ENCODE measurements at regions not wholly inside any gene's neighbourhood (a gene's known extent, or its start where the extent isn't known, plus 50 kb on each side); places are given as distances from the start of the nearest gene placed in this dataset.

DNA sequence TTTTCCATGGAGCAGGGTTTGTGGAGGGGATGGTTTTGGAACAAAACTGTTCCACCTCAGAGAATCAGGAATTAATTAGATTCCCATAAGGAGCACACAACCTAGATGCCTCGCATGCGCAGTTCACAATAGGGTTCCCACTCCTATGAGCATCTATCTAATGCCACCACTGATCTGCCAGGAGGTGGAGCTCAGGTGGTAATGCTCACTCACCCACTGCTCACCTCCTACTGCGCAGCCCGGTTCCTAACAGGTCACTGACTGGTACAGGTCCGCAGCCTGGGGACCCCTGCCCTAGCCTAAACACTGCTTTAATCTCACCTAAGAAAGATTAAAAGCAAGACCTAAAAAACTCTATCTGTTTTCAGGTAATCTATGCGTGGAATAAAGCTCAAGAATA is 553.0 kb downstream of the JRKL start:
- no peak for TF ChIP-seq POLR2A (IDR thresholded peaks at IDR 0.05; ENCODE audit: low read depth, low read length)
- DNase-seq (ENCODE audit: insufficient read length, low spot score) (no peak), FAIRE-seq (no peak)

DNA sequence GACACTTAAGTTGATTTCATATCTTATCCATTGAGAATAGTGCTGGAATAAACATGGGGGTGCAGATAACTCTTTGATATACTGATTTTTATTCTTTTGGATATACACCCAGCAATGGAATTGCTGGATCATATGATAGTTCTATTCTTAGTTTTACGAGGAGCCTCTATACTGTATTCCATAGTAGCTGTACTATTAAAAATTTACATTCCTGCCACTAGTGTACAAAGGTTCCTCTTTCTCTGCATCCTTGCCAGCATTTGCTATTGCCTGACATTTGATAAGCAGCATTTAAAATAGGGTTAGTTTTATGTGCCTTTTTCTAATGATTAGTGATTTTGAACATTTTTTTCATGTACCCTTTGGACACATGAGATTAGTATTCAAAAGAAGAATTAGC is 554.2 kb downstream of the JRKL start:
- no peak for TF ChIP-seq POLR2A (IDR thresholded peaks at IDR 0.05; ENCODE audit: low read depth, low read length)
- no peak for FAIRE-seq
- no peak for DNase-seq (ENCODE audit: insufficient read length, low spot score)

DNA sequence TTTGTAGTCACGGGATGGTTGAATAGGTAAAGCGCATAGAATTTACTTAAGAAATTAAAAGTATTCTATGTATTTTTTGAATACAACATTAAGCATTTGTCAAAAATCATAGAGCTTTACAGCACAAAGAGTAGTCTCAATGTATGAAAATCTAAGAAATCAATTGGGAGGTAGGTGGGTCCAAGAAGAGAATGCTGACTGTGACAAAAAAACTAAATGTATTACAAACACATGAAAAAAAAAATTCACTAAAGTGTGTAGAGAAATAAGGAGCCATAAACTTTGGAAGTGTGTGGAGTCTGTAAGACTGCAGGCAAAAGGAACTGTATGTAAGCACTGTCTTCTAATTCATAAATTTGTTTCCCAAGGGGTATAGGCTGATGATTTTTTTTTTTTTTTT is 558.3 kb downstream of the JRKL start:
- TF ChIP-seq POLR2A (IDR thresholded peaks at IDR 0.05; ENCODE audit: low read depth, low read length), result no peak
- no peak for DNase-seq (ENCODE audit: insufficient read length, low spot score)
- FAIRE-seq, result no peak

DNA sequence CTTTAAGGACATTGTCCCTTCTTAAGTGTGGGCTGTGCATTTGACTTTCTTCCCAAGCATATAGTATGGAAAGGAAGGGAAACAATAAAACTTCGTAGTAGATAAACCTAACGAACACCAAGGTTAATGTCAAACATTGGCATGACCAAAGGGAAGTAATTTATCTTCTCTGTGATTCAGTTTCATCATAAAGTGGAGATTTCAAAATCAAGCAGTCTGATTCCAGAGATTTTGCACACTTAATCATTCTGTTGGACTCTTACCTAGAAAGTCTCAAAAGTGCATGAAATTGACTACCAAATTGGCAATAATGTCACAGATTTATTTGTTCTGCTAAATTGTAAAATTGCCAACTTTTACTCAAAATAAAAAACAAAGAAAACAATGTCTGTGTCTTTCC is 559.7 kb downstream of the JRKL start:
- no peak for DNase-seq (ENCODE audit: insufficient read length, low spot score)
- FAIRE-seq, result no peak
- no peak for TF ChIP-seq POLR2A (IDR thresholded peaks at IDR 0.05; ENCODE audit: low read depth, low read length)

DNA sequence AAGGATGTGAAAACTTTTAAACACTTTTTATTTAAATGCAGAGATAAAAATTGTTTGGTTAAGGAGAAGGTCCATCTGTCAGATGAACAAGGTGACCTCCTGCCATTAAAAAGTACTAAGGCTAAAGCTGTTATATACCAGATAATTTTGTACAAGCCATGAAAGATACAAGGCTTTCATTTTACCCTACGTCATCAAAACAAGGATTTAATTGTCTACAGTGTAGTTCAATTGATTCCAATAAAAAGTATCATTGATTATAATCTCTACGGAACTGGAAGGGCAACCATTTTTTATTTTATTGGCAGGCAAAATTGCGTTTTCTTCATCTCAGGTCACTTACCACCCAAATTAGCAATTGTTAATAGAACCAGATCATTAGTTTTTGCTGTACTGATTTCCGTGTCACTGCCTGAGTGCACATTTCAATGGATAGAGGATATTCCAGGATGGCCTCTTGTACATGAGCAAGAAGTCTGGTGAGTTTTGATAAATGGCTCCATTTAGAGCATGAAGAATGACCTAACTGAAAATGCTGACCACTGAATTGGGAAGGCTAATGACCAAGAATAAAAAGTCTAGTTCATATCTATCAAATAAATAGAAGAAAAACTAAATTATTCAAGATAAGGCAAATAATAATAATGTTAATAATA is 564.9 kb downstream of the JRKL start:
- FAIRE-seq (no peak), DNase-seq (ENCODE audit: insufficient read length, low spot score) (no peak)
- no peak for TF ChIP-seq POLR2A (IDR thresholded peaks at IDR 0.05; ENCODE audit: low read depth, low read length)

DNA sequence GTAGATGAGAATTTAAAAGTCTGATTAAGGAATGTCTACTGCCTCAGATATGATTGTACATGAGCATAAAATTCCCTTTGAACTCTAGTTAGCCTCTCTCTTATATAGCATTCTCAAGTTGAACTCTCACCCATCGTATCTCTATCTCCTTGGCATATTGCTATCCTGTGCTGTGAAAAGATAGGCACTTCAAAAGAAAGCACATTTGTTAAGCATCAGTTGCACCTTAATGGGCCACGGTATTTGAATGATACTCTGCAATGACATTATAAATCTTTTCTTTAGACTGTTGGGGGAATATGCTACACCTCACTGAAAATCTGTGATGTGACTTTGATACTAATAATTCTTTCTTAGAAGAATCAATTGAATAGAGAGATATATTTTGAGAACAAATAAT is 570.7 kb downstream of the JRKL start:
- no peak for TF ChIP-seq POLR2A (IDR thresholded peaks at IDR 0.05; ENCODE audit: low read depth, low read length)
- DNase-seq (ENCODE audit: insufficient read length, low spot score) (no peak), FAIRE-seq (no peak)

DNA sequence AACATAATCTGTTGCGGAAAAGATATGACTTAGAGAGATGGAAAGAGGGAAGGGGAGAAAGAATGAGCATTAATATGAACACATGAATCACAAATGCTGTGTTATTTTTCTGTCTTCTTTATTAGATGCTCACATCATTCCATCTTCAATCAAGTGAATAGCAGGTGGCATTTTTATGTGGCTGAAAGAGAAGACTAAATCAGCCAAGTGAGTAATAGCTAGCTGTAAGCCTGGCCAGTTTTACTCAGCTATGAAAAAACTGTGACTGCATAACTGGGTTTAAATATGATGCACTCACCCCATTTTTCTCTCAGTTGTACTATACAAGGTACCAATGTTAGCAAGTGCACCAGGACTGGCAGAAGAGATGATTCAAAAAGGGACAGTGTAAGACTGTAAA is 571.1 kb downstream of the JRKL start:
- FAIRE-seq, result no peak
- no peak for TF ChIP-seq POLR2A (IDR thresholded peaks at IDR 0.05; ENCODE audit: low read depth, low read length)
- DNase-seq (ENCODE audit: insufficient read length, low spot score), result no peak

DNA sequence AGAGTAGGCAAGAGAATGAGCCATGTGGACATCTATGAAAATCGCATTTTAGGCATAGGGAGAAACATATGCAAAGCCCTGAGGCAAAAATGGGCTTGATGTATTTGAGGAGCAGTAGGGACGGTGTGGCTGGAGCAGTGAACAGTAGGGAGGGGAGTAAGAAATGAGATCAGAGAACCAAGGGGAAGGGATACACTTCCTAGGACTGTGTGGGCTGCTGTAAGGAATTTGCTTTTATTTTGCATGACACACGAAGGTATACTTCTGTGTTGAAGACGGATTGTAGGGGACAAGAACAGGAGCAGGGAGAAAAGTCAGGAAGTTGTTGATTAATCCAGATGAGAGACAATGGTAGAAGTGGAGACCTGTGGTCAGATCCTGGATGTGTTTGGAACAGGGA is 572.1 kb downstream of the JRKL start:
- no peak for DNase-seq (ENCODE audit: insufficient read length, low spot score)
- FAIRE-seq, result no peak
- no peak for TF ChIP-seq POLR2A (IDR thresholded peaks at IDR 0.05; ENCODE audit: low read depth, low read length)

DNA sequence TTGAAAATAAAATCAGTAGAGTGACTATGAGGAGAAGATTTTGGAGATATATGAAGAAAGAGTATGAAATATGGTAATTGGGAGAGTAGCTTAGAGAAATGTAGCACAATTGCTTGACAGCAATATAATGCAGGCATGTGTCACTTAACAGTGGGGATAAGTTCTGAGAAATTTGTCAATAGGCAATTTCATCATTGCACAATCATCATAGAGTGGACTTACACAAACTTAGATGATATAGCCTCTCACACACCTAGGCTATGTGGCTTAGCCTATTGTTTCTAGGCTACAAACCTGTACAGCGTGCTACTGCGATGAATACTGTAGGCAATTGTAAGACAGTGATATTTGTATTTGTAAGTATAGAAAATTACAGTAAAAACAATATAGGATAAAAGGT is 573.6 kb downstream of the JRKL start:
- FAIRE-seq (no peak), DNase-seq (ENCODE audit: insufficient read length, low spot score) (no peak)
- no peak for TF ChIP-seq POLR2A (IDR thresholded peaks at IDR 0.05; ENCODE audit: low read depth, low read length)

DNA sequence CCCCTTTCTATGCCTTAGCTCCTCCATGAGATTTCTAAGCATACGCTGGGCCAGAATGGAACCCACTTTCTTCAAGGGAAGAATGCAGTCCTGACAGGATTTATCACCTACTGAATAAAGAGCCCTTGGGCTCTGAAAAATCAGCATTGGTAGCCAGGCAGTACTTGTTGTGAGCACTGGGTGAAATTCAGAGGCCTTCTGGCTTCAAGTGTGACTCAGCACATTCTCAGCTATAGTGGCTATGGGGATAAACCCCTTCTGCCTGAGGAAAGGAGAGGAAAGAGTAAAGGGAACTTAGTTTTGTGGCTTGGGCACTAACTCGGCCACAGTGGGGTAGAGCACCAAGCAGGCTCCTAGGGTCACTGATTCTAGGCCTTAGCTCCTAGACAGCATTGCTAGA is 574.8 kb downstream of the JRKL start:
- FAIRE-seq (no peak), DNase-seq (ENCODE audit: insufficient read length, low spot score) (no peak)
- no peak for TF ChIP-seq POLR2A (IDR thresholded peaks at IDR 0.05; ENCODE audit: low read depth, low read length)

DNA sequence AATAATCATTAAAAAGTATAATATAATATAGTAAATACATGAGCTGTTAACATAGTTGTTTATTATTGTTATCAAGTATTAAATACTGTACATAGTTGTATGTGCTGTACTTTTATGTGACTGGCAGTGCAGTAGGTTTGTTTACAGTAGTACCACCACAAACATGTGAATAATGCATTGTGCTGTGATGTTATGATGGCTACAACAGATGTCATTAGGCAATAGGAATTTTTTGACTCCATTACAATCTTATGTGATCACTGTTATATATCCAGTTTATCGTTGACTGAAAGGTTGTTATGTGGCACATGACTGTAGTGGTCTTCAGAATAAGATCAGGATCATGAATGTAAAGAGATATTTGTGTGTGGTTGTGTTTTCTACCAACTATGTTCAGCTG is 577.8 kb downstream of the JRKL start:
- no peak for DNase-seq (ENCODE audit: insufficient read length, low spot score)
- FAIRE-seq, result no peak
- TF ChIP-seq POLR2A (IDR thresholded peaks at IDR 0.05; ENCODE audit: low read depth, low read length), result no peak

DNA sequence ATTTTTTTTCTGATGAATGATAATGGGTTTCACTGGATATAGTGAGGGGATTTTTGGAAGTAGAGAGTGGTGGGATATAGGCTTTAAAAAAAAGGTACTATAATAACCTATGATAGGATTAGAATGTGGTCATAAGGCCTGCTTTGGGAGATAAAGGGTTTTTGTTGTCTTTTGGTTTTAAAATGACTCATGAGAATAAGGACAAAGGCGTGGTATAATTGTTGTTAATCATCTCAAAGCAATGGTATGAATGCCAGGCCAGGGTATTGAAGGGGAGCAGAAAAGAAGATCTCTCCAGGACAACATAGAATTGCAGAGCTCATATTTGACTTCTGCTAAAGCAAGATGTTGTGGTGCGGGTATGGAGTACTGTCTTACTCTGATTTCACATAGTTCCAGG is 579.4 kb downstream of the JRKL start:
- DNase-seq (ENCODE audit: insufficient read length, low spot score), result no peak
- no peak for TF ChIP-seq POLR2A (IDR thresholded peaks at IDR 0.05; ENCODE audit: low read depth, low read length)
- FAIRE-seq, result no peak

DNA sequence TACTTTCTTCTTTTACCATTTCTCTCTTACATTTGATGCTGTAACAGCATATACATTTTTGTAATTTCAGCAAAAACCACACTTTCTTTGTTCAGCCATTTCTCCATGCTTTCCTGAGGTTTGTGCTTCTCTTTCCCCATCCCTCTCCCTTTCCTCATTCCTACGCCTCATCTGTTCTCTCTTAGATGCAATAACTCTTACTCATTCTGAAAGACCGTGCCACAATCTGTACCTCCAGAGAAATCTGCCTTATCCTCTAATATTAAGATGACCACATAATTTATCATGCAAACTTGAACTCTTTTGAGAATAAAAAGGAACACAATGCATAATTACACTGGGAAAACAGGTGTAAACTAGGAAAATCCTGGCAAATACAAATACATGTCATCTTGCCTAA is 588.9 kb downstream of the JRKL start:
- no peak for TF ChIP-seq POLR2A (IDR thresholded peaks at IDR 0.05; ENCODE audit: low read depth, low read length)
- FAIRE-seq (no peak), DNase-seq (ENCODE audit: insufficient read length, low spot score) (no peak)

DNA sequence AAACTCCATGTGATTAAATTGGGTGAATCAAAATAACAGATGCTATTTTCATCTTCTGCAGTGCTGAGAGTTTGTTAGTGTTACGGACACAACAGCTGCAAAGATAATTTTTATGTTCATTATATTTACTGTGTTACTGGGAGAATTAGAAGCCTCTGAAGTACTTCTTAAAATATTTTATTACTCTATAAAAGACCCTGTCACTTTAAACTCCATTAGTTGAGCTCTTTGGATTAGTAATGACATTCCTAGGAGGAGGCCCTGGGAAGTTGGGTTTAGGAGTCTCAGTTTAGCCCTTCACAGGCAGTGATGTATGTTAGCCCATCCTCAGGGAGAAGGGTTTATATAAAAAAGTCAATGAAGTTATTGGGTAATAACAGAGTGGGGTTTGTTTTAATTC is 596.7 kb downstream of the JRKL start:
- TF ChIP-seq POLR2A (IDR thresholded peaks at IDR 0.05; ENCODE audit: low read depth, low read length), result no peak
- FAIRE-seq (no peak), DNase-seq (ENCODE audit: insufficient read length, low spot score) (no peak)

DNA sequence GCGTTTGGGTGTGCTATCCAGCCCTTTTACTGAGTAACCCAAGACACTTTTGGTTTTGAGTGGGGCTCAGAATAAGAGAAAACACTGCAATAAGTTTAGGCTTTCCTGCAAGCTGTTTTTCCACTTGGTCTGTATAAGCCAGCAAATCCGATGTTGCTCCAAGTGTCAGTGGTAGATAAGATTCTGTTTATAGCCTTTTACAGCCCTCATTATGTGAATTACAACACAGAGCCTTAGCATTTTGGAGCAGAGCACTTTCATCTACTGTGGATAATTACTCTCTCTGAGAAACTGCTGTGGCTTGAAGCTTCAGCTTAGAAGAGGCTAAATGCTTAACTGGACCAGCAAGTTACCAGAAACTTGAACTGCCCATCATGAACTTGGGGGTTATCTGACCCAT is 601.1 kb downstream of the JRKL start:
- DNase-seq (ENCODE audit: insufficient read length, low spot score), result no peak
- no peak for TF ChIP-seq POLR2A (IDR thresholded peaks at IDR 0.05; ENCODE audit: low read depth, low read length)
- FAIRE-seq, result no peak

DNA sequence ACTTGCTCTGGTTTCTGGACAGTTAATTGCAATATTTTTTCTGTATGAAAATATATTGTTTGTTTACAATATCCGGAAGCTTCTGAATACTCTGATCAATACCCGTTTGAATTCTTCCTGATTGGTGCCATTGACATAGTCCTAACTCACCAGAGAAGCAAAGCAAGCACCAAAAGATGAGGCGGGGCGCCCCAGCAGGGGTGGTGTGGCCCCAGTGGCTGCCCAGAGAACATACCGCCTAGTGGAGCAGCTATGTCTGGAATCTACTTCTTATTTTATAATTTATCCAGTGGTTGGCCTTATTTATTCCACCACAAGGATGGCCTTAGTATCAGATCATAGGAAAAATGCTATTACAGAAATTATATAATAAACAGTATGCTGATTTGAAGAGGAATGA is 610.7 kb downstream of the JRKL start:
- FAIRE-seq (no peak), DNase-seq (ENCODE audit: insufficient read length, low spot score) (no peak)
- no peak for TF ChIP-seq POLR2A (IDR thresholded peaks at IDR 0.05; ENCODE audit: low read depth, low read length)
